ES-I3 (cell line): ENCODE measurements at regions not wholly inside any gene's neighbourhood (a gene's known extent, or its start where the extent isn't known, plus 50 kb on each side); places are given as distances from the start of the nearest gene placed in this dataset.
"Not testable (repeated sequence)": the region's sequence is repeated elsewhere in the genome, so short reads cannot be mapped to it uniquely, and the experiment has no call there.

Experiments used
- H3K36me3 ChIP-seq: 2 replicates; pipeline ENCODE4 v1.6.1; 2013; ENCODE audit warnings: mild to moderate bottlenecking, low read length, control low read depth, moderate library complexity; ENCODE audit not compliant: insufficient read depth
- H3K4me1 ChIP-seq: 2 replicates; pipeline ENCODE4 v1.6.1; 2013; ENCODE audit warnings: mild to moderate bottlenecking, control low read depth, low read length; ENCODE audit not compliant: insufficient read depth
- H3K9ac ChIP-seq: 2 replicates; pipeline ENCODE4 v1.6.1; 2013; ENCODE audit warnings: low read depth, mild to moderate bottlenecking, low read length, moderate library complexity
- H3K9me3 ChIP-seq: 2 replicates; pipeline ENCODE4 v1.6.1; 2013; ENCODE audit warnings: mild to moderate bottlenecking, low read length, moderate library complexity; ENCODE audit not compliant: control insufficient read depth, insufficient read depth

DNA sequence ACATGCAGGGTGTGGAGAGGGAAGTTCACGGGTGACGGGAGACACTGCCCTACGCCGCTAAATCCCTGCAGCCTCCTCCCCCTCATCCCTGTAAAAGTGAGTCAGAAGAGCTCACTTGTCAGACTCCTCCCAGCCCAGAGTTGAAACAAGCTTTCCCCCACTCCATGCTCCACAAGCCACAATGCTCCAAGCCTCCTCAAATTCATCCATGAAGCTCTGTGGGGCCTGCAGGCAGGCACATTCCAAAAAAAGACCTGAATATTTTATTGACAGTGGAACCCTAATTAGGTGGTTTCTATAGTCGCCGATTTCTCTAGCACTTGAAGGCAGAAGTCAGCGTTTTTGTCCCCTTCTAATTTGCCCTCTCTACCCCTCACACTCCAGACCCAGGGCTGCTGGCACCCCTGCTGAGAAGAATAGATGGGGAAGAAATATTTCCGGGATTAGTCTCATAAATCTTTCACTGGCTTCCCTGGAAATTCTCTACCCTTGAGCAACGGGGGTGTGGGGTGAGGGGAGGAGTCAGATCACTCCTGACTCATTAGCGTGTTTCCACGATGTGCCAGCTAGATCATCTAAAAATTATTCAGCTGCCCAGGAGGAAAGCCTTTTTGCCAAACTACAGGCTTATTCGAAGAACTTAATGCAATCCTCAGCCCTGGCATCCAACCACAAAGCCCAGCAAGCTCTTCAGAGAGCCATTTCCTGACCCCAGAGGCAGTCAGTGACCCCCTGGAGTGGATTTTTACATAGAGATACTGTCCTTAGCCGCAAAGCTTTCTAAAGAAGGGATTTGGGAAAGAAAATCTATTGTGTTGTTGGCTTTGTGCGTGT lies 97.1 kb downstream of the ENC1 start:
- peak overlapping the region; percentile 35 for H3K9ac ChIP-seq
- no peaks in the 10 kb centered on the region for H3K36me3 ChIP-seq

DNA sequence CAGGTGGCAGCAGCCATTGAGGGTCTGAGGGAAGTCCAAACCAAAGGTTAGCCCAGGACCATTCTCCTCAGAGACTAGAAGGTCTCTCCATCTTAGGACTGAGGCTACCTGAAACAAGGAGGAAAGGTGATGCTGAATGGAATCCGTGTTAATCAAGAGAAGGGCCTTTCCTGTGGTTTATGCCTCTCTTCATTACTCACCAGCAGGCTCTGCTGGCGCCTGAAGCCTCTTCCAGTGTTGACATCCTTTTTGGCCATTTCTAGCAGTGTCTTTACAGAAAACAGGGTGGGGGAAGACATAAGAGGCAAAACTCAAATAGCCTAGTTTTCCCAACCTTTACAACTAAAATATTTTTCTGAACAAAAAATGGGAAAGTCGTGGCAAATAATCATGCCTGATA lies 98.0 kb downstream of the ENC1 start:
- Histone ChIP-seq H3K4me1 (peaks cover 41% of the 10 kb centered on the region), H3K9me3 (no peaks in the 10 kb centered on the region), H3K36me3 (no peaks in the 10 kb centered on the region), H3K9ac (no peak overlapping the region)

More for the DNA sequence above, 97.1 kb downstream of the ENC1 start:
- Histone ChIP-seq H3K9me3 (no peaks in the 10 kb centered on the region), H3K4me1 (peaks cover 36% of the 10 kb centered on the region)

DNA sequence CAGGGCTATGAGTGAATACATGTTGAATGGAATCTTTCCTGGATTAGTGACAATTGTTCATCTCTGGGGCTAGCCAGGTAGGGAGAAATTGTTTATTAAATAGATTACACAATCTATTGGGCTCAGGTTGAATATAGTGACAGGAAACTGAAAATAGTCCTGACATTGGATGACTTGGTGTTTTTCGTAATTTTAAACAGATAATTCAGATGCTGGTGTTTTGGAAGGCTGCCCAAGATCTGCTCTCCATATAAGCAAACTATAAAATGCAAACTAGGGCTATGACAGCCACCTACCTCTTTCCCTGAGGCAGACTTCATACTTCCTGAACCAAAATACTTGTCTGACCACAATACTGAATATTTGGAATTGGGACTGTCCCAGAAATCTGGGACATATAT lies 99.1 kb downstream of the ENC1 start:
- H3K4me1 ChIP-seq = peaks cover 47% of the 10 kb centered on the region
- H3K36me3 ChIP-seq = no peaks in the 10 kb centered on the region
- H3K9me3 ChIP-seq = no peaks in the 10 kb centered on the region
- no peak overlapping the region for H3K9ac ChIP-seq

DNA sequence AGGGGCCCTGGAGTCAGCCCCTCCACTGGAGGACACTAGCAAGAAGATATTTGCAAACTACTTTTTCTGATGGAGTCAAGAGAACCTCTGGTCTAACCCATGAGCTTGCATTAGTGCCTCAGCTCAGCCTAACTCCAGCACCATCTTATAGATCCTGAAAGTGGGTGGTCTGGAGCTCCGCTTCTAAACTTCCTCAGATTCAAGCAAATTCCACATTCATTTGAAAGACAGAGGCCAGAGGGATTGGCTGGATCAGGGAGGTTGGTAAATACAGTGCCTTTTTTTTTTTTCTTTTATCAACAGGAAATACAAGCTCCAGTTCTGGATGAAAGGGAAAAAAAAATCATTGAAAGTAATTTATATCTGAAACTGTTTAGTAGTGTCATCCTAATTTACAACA lies 99.9 kb downstream of the ENC1 start:
- Histone ChIP-seq H3K9ac (no peak overlapping the region), H3K4me1 (peaks cover 53% of the 10 kb centered on the region)

DNA sequence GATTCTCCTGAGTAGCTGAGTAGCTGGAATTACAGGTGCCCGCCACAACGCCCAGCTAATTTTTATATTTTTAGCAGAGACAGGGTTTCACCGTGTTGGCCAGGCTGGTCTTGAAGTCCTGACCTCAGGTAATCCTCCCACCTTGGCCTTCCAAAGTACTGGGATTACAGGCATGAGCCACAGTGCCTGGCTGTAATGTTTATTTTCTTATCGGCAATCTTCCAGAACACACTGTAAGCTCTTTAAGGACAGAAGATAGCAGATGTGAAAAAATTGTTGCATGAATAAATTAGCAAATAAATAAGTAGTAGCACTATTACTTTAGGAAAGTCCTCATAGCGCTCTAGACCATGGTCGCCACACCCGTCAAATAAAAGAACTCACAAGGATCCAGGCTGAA lies 100.5 kb downstream of the ENC1 start:
- H3K4me1 ChIP-seq = peaks cover 50% of the 10 kb centered on the region
- no peaks in the 10 kb centered on the region for H3K9me3 ChIP-seq
- no peaks in the 10 kb centered on the region for H3K36me3 ChIP-seq

More for the DNA sequence above, 99.9 kb downstream of the ENC1 start:
- Histone ChIP-seq H3K9me3 (no peaks in the 10 kb centered on the region), H3K36me3 (no peaks in the 10 kb centered on the region)

DNA sequence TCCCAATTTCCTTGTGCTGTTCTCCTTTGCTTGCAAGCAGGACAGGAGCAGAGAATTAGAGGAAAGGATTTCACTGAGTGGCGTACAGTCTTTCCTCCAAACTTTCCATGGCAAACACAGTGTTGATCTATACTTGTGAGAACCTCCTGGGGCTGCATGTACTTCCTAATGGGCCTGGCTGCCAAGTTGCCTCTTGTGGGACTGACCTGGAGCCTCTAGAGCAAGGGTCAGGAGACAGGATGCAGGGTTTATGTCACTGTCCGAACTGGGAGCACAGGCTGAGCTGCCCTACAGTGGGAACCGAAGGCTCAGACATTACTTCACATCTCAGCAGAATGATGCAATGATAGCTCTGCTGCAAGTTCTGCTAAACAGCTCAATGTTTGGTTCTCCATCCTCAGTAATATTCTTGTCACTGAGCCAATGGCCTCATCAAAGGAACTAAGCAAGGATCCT lies 102.3 kb downstream of the ENC1 start:
- peaks cover 41% of the 10 kb centered on the region for H3K4me1 ChIP-seq
- H3K36me3 ChIP-seq = no peaks in the 10 kb centered on the region
- H3K9me3 ChIP-seq = peaks cover 7% of the 10 kb centered on the region; the same call in 1 of the 2 replicates
- no peak overlapping the region for H3K9ac ChIP-seq

More for the DNA sequence above, 100.5 kb downstream of the ENC1 start:
- H3K9ac ChIP-seq = no peak overlapping the region

DNA sequence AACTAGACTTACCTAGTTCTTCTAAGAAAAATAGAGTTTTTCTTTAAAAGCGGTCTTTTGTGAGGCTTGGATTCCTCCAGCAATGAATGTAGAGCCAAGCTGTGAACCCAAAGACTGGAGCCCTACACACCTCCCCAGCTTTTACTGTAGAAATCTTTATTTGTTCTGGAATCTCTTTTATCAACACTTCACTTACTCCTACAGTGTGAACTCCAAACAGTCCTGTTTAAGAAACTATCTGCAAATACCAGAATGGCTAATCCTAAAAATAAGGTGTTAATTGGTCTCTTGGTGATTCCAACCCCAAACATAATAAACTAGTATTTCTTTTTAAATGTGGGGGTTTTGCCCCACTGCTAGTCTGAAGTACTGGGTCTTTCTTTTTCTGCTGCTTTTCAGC lies 103.9 kb downstream of the ENC1 start:
- Histone ChIP-seq H3K9me3 (peaks cover 7% of the 10 kb centered on the region; the same call in 1 of the 2 replicates), H3K36me3 (no peaks in the 10 kb centered on the region), H3K4me1 (peaks cover 31% of the 10 kb centered on the region), H3K9ac (no peak overlapping the region)

DNA sequence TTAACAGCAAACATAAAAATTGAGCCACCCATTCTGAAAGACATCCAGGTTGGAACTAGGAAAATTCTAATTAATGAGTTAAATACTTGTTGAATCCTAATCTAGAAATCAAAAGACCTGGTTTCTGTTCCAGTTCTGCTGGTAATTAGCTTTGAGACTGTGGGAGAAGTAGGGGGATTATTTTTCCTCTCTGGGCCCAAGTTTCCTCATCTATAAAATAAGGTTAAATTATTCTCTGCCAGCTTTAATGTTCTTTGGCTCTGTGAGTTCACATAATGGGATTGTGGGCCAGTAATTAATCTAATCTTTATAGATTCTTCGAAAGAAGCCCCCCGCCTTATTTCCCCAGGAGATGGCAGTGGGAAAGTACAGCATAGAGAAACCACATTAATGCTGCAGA lies 104.6 kb downstream of the ENC1 start:
- peaks cover 25% of the 10 kb centered on the region for H3K4me1 ChIP-seq
- no peaks in the 10 kb centered on the region for H3K36me3 ChIP-seq
- H3K9ac ChIP-seq = no peak overlapping the region
- peaks cover 7% of the 10 kb centered on the region; the same call in 1 of the 2 replicates for H3K9me3 ChIP-seq

DNA sequence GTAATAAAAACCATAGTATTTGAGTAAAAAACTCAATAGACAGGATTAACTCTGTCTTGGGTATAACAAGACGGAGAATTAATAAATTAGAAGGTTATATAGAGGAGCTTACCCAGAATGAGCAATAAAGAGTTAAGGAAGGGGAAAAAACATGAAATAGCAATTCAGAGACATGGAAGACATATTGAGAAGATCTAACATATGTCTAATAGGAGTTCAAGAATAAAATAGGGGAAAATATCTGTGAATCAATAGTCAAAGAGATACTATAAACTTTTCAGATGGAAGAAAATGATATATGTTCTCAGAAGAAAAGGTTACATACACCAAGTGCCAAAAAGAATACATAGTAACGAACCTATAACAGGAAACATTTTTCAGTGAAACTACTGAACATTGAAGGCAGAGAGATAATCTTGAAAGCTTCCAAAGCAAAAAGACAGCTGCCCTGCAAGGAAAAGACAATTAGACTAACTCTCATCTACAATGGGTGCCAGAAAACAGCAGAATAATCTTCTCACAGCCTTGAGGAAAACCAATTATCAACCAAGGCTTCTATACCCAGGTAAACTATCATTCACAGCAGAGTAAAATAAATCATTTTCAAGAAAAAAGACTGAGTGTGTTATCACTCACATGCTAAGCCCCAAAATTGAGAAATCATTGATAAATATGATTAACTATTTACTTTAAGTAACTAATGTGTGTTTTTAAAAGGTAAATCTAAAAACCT lies 106.0 kb downstream of the ENC1 start:
- Histone ChIP-seq H3K36me3 (no peaks in the 10 kb centered on the region), H3K9me3 (peaks cover 7% of the 10 kb centered on the region; the same call in 1 of the 2 replicates), H3K9ac (no peak overlapping the region), H3K4me1 (peaks cover 17% of the 10 kb centered on the region)

DNA sequence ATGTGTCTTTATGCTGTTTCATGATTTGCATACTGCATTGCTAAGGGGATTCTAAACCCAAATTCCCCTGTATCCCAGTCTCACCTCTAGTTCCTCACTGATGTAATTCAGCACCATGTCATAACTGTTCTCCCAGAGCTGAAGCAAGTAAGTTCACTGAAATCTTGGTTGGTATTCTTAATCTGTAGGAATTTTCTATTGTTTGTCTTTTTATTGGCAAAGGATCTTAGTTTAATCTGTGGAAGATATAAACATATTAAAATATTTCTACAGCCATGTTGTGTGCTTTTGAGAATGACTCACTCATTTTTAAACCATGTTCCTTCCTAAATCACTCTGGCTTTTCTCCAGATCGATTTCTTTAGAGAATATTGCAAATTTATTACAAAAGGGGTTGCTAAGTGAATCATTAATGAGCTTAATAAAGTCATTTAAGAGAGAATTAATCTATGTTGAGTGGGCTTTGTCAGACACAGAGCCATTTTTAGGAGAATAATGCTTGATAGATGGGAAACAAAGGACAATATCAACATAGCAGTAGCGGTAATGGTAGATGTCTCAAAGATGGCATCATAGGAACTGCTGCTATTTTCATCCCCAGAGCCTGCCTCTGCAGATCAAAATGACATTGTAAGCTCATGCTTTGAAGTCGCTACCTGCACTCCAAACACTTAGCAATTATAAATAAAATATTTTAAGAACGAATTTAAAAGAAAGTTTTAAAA lies 110.0 kb downstream of the ENC1 start:
- H3K9me3 ChIP-seq = peaks cover 10% of the 10 kb centered on the region
- no peaks in the 10 kb centered on the region for H3K4me1 ChIP-seq
- H3K9ac ChIP-seq = no peak overlapping the region
- no peaks in the 10 kb centered on the region for H3K36me3 ChIP-seq

DNA sequence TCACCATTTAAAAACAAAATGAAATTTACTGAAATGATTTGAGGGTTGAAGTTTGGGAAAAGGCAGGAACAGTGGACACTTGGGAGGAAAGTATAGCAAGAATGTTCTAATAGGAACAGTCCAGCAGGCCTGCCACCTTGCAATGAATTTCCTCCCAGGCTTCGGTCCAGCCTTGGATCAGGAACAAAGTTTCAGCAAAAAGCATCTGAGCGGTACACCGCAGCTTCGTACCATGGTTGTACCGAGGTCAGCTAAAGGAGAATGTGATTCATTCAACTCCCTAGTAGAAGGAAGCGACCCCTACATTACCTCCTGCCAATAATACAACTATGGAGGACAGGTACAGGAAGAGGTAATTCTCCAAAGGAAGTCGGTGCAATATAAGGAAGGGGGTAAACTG lies 111.4 kb downstream of the ENC1 start:
- H3K9ac ChIP-seq = no peak overlapping the region
- no peaks in the 10 kb centered on the region for H3K4me1 ChIP-seq
- H3K36me3 ChIP-seq = no peaks in the 10 kb centered on the region
- H3K9me3 ChIP-seq = peaks cover 19% of the 10 kb centered on the region

DNA sequence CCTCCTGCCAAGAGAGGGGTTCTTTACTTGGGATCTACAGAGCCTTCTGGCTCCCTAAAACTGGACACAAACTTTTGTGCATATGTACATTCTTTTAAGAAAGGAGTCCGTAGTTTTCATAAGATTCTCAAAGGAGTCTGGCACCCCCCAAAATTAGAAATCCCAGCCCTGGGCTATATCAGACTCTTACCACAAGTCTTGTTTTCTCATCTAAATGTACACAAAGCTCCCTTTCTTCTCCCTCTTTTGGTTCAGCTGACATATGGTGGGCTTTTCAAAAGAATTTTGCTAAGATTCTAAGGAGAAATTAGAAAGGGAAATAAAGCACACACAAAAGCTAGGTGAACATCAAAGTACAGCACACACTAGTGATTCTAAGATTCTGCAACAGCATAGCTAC lies 114.4 kb downstream of the ENC1 start:
- no peaks in the 10 kb centered on the region for H3K36me3 ChIP-seq
- no peak overlapping the region for H3K9ac ChIP-seq
- no peaks in the 10 kb centered on the region for H3K4me1 ChIP-seq
- peaks cover 19% of the 10 kb centered on the region for H3K9me3 ChIP-seq

DNA sequence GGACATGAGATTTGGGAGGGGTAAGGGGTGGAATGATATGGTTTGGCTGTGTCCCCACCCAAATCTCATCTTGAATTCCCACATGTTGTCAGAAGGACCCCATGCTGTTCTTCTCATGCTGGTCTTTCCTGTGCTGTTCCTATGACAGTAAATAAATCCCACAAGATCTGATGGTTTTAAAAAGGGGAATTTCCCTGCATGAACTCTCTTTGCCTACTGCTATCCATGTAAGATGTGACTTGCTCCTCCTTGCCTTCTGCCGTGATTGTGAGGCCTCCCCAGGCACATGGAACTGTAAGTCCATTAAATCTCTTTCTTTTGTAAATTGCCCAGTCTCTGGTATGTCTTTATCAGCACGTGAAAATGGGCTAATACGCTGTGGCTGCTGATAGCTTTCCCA lies 115.8 kb downstream of the ENC1 start:
- H3K9me3 ChIP-seq = peaks cover 19% of the 10 kb centered on the region
- not testable (repeated sequence) for H3K9ac ChIP-seq, H3K36me3 ChIP-seq, H3K4me1 ChIP-seq

DNA sequence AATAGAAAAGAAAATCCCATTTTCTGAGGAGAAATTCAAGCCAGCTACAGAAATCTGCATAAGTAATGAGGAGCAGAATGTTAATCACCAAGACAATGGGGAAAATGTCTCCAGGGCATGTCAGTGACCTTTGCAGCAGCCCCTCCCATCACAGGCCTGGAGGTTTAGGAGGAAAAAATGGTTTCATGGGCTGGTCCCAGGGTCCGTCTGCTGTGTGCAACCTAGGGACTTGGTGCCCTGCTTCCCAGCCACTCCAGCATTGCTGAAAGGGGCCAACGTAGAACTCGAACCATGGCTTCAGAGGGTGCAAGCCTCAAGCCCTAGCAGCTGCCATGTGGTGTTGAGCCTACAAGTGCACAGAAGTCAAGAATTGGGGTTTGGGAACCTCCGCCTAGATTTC lies 116.8 kb downstream of the ENC1 start:
- peaks cover 19% of the 10 kb centered on the region for H3K9me3 ChIP-seq
- H3K36me3 ChIP-seq, H3K4me1 ChIP-seq, H3K9ac ChIP-seq: not testable (repeated sequence)
